ENCODE measurements at regions not wholly inside any gene's neighbourhood (a gene's known extent, or its start where the extent isn't known, plus 50 kb on each side); places are given as distances from the start of the nearest gene placed in this dataset.

DNA sequence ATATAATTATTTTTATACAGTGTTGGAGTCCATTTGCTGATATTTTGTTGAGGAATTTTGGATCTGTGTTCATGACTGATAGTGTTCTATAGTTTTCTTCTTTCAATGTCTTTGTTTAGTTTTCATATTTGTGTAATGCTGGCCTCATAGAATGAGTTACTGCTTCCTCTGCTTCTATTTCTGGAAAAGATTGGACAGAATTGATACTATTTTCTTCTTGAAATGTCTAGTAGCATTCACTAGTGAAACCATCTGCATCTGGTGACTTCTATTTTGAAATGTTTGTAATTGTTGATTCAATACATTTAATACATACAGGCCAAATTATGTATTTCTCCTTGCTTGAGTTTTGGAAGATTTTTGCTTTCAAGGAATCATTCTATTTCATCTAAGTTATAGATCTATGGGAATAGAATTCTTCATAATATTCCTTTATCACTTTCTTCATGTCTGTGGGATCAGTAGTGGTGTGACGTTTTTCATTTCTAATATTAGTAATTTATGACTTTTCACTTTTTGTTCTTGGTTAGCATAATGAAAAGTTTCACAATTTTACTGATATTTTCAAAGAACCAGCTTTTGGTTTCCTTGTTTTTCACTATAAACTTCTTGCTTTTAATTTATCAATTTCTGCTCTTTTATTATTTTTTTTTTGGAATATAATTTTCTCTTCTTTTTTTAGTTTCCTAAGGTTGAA lies 509.9 kb upstream of the VRK2 start:
- no peak overlapping the region for H3K27ac ChIP-seq (ENCODE audit: low read length)
- H3K79me2 ChIP-seq (ENCODE audit: low read length) = no peaks in the 10 kb centered on the region
- H3K4me3 ChIP-seq (ENCODE audit: low read length) = no peak overlapping the region
- no peak overlapping the region for H3K9ac ChIP-seq (ENCODE audit: low read length)
- H3K4me1 ChIP-seq (ENCODE audit: low read length) = no peaks in the 10 kb centered on the region
- H3K4me2 ChIP-seq (ENCODE audit: low read depth, low read length, poor library complexity, severe bottlenecking) = no peak overlapping the region
- no peaks in the 10 kb centered on the region for H3K9me2 ChIP-seq (replicated peaks; ENCODE audit: insufficient read depth, low read length)
- no peak for DNase-seq
- H3K36me3 ChIP-seq (ENCODE audit: insufficient read depth, low read length) = no peaks in the 10 kb centered on the region
- H2AFZ ChIP-seq (ENCODE audit: low read length) = no peak overlapping the region
- H3K27me3 ChIP-seq (ENCODE audit: low read length) = no peaks in the 10 kb centered on the region
- no peaks in the 10 kb centered on the region for H3K9me3 ChIP-seq (ENCODE audit: low read length)
- H4K20me1 ChIP-seq (ENCODE audit: insufficient read depth, low read depth, low read length) = no peaks in the 10 kb centered on the region

DNA sequence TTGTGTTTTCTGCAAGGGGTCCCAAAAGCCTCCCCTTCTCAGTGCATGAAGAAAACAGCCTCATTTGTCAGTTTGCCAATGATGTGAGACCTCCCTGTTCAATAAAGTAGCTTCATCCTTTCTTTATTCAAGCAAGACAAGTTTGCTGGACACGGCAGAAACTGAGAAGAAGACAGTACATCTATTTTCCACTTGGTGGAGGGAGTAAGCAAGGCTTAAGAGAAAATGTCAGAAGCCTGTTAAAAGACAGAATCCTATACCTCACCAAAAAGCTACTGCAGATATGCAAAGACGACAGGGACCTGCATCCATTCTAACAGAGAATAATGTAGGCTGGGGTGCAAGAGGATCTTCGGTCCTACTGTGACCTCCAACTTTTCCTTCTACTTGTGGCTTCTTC lies 506.8 kb upstream of the VRK2 start:
- Histone ChIP-seq H3K4me2 (ENCODE audit: low read depth, low read length, poor library complexity, severe bottlenecking) (no peak overlapping the region), H3K36me3 (ENCODE audit: insufficient read depth, low read length) (no peaks in the 10 kb centered on the region), H3K4me3 (ENCODE audit: low read length) (no peak overlapping the region), H3K4me1 (ENCODE audit: low read length) (no peaks in the 10 kb centered on the region), H2AFZ (ENCODE audit: low read length) (no peak overlapping the region), H3K79me2 (ENCODE audit: low read length) (no peaks in the 10 kb centered on the region), H3K27me3 (ENCODE audit: low read length) (no peaks in the 10 kb centered on the region), H3K9ac (ENCODE audit: low read length) (no peak overlapping the region), H3K9me3 (ENCODE audit: low read length) (no peaks in the 10 kb centered on the region), H3K9me2 (replicated peaks; ENCODE audit: insufficient read depth, low read length) (no peaks in the 10 kb centered on the region), H4K20me1 (ENCODE audit: insufficient read depth, low read depth, low read length) (no peaks in the 10 kb centered on the region), H3K27ac (ENCODE audit: low read length) (no peak overlapping the region)
- no peak for DNase-seq

DNA sequence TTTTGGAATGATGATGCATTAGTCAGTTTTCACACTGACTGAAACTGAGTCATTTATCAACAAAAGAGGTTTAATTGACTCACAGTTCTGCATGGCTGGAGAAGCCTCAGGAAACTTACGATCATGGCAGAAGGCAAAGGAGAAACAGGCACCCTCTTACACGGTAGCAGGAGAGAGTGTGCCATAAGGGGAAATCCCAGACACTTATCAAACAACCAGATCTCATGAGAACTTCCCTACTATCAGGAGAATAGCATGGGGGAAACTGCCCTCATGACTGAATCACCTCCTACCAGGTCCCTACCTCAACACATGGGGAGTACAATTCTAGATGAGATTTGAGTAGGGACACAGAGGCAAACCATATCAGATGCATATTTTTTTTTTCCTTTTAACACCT lies 504.5 kb upstream of the VRK2 start:
- Histone ChIP-seq H4K20me1 (ENCODE audit: insufficient read depth, low read depth, low read length) (no peaks in the 10 kb centered on the region), H3K79me2 (ENCODE audit: low read length) (no peaks in the 10 kb centered on the region), H3K4me1 (ENCODE audit: low read length) (no peaks in the 10 kb centered on the region), H3K27ac (ENCODE audit: low read length) (no peak overlapping the region), H3K4me2 (ENCODE audit: low read depth, low read length, poor library complexity, severe bottlenecking) (no peak overlapping the region), H3K36me3 (ENCODE audit: insufficient read depth, low read length) (no peaks in the 10 kb centered on the region), H3K9ac (ENCODE audit: low read length) (no peak overlapping the region), H3K9me3 (ENCODE audit: low read length) (no peaks in the 10 kb centered on the region), H2AFZ (ENCODE audit: low read length) (no peak overlapping the region), H3K9me2 (replicated peaks; ENCODE audit: insufficient read depth, low read length) (no peaks in the 10 kb centered on the region), H3K4me3 (ENCODE audit: low read length) (no peak overlapping the region), H3K27me3 (ENCODE audit: low read length) (no peaks in the 10 kb centered on the region)
- DNase-seq = no peak

DNA sequence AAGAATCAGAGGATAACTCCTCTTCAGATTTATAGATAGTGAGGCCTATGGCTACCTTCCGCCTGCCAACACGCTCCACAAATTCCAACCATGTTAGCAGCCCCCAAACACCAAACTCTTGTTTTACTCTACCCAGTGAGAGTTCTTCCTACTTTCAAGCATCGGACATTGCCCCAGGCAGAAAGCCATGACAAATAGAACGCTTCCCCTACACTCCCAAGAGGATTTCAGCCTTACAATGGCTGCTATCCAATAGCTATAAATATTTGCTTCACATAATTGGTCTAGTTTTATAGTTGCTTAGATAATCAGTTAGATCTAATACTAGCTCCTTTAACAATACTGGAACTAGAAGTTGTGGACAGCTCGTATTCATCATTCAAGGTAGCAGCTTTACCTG lies 503.4 kb upstream of the VRK2 start:
- Histone ChIP-seq H3K9ac (ENCODE audit: low read length) (no peak overlapping the region), H3K9me2 (replicated peaks; ENCODE audit: insufficient read depth, low read length) (no peaks in the 10 kb centered on the region), H3K27me3 (ENCODE audit: low read length) (no peaks in the 10 kb centered on the region), H3K9me3 (ENCODE audit: low read length) (no peaks in the 10 kb centered on the region), H2AFZ (ENCODE audit: low read length) (no peak overlapping the region), H3K4me2 (ENCODE audit: low read depth, low read length, poor library complexity, severe bottlenecking) (no peak overlapping the region), H3K4me1 (ENCODE audit: low read length) (no peaks in the 10 kb centered on the region), H3K4me3 (ENCODE audit: low read length) (no peak overlapping the region), H3K27ac (ENCODE audit: low read length) (no peak overlapping the region), H3K36me3 (ENCODE audit: insufficient read depth, low read length) (no peaks in the 10 kb centered on the region), H3K79me2 (ENCODE audit: low read length) (no peaks in the 10 kb centered on the region), H4K20me1 (ENCODE audit: insufficient read depth, low read depth, low read length) (no peaks in the 10 kb centered on the region)
- no peak for DNase-seq

DNA sequence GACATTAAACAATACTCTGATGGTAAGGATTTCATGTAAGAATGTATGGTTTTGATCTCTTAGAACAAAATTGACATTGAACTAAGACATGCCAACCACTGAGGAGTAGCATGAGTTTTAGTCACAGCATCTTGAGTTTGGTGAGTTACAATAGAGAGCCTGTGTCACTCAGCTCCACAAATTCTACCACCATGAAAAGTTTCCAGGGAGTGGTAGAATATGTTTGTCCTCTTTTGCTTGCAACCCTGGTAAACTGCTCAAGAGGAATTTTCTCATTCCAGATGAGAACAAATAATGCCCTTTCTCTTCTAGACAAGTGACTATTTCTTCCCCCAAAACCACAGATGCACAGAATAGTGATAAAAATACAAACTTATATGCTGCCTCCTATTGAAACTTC lies 502.0 kb upstream of the VRK2 start:
- Histone ChIP-seq H3K4me2 (ENCODE audit: low read depth, low read length, poor library complexity, severe bottlenecking) (no peak overlapping the region), H3K9me3 (ENCODE audit: low read length) (no peaks in the 10 kb centered on the region), H3K9ac (ENCODE audit: low read length) (no peak overlapping the region), H3K27me3 (ENCODE audit: low read length) (no peaks in the 10 kb centered on the region), H3K79me2 (ENCODE audit: low read length) (no peaks in the 10 kb centered on the region), H4K20me1 (ENCODE audit: insufficient read depth, low read depth, low read length) (no peaks in the 10 kb centered on the region), H3K27ac (ENCODE audit: low read length) (no peak overlapping the region), H3K4me1 (ENCODE audit: low read length) (no peaks in the 10 kb centered on the region), H2AFZ (ENCODE audit: low read length) (no peak overlapping the region), H3K9me2 (replicated peaks; ENCODE audit: insufficient read depth, low read length) (no peaks in the 10 kb centered on the region), H3K4me3 (ENCODE audit: low read length) (no peak overlapping the region), H3K36me3 (ENCODE audit: insufficient read depth, low read length) (no peaks in the 10 kb centered on the region)
- no peak for DNase-seq

DNA sequence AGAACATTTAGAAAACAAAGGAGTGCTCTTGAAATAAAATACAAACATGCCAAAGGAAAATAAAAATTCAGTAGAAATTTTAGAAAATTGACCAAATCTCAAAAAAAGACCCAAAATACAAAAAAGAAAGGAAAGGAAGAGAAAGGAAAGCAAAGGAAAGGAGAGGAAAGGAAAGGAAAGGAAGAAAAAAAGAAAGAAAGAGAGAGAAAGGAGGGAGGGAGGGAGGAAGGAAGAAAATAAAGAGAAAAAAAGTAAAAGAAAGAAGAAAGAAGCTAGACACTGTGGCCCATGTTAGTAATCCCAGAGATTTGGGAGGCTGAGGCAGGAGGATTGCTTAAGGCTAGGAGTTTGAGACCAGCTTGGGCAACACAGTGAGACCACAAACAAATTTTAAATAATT lies 500.1 kb upstream of the VRK2 start:
- Histone ChIP-seq H3K9ac (ENCODE audit: low read length) (no peak overlapping the region), H3K4me1 (ENCODE audit: low read length) (no peaks in the 10 kb centered on the region), H3K4me2 (ENCODE audit: low read depth, low read length, poor library complexity, severe bottlenecking) (no peak overlapping the region), H3K27ac (ENCODE audit: low read length) (no peak overlapping the region), H3K9me3 (ENCODE audit: low read length) (no peaks in the 10 kb centered on the region), H3K27me3 (ENCODE audit: low read length) (no peaks in the 10 kb centered on the region), H3K79me2 (ENCODE audit: low read length) (no peaks in the 10 kb centered on the region), H3K9me2 (replicated peaks; ENCODE audit: insufficient read depth, low read length) (no peaks in the 10 kb centered on the region), H2AFZ (ENCODE audit: low read length) (no peak overlapping the region), H4K20me1 (ENCODE audit: insufficient read depth, low read depth, low read length) (no peaks in the 10 kb centered on the region), H3K4me3 (ENCODE audit: low read length) (no peak overlapping the region), H3K36me3 (ENCODE audit: insufficient read depth, low read length) (no peaks in the 10 kb centered on the region)
- no peak for DNase-seq

DNA sequence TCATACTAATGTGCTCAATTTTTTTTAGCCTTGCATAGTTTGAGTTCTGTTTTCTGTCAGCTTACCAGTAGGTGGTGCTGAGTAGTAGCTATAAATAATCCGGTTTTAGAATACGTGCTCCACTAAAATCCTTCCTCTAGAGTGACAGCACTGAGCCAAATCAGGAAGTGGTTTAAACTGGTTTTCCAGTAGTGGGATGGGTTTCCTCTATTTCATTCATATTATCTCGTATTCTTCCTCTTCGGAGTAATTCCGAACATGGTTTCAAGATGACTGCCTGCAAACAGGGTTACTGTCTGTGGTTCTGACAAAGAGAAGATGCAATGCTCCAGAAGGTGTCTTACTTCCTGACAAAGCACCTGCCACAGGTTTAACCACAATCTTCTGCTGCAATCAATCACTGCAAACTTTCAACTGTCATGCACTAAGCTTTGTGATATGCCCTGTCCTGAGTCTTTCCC lies 496.9 kb upstream of the VRK2 start:
- H3K27me3 ChIP-seq (ENCODE audit: low read length) = no peaks in the 10 kb centered on the region
- peak; percentile 57 for DNase-seq
- H3K4me2 ChIP-seq (ENCODE audit: low read depth, low read length, poor library complexity, severe bottlenecking) = no peak overlapping the region

DNA sequence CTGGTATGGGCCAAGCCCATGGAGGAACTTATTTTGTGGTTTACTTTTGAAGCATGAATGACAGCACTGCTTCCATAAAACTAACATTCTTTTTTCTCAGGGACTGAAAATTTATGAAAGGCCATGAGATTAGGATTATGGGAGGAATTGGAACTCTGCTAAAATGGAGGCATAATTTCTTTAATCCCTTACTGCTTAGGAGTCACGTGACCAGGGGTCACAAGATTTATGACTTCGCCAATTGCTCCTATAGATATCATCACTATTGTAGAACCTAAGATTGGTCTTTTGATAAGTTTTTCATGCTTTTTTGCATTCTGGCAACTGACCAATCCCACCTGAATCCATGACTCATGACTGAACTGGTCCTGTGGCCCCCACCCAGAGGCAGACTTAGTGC lies 495.7 kb upstream of the VRK2 start:
- no peak for DNase-seq
- H2AFZ ChIP-seq (ENCODE audit: low read length) = no peak overlapping the region
- H3K4me3 ChIP-seq (ENCODE audit: low read length) = no peak overlapping the region
- H3K9me3 ChIP-seq (ENCODE audit: low read length) = no peaks in the 10 kb centered on the region
- no peaks in the 10 kb centered on the region for H3K36me3 ChIP-seq (ENCODE audit: insufficient read depth, low read length)
- H3K9me2 ChIP-seq (replicated peaks; ENCODE audit: insufficient read depth, low read length) = no peaks in the 10 kb centered on the region
- no peak overlapping the region for H3K4me2 ChIP-seq (ENCODE audit: low read depth, low read length, poor library complexity, severe bottlenecking)
- no peaks in the 10 kb centered on the region for H3K4me1 ChIP-seq (ENCODE audit: low read length)
- no peaks in the 10 kb centered on the region for H4K20me1 ChIP-seq (ENCODE audit: insufficient read depth, low read depth, low read length)
- no peak overlapping the region for H3K9ac ChIP-seq (ENCODE audit: low read length)
- H3K27me3 ChIP-seq (ENCODE audit: low read length) = no peaks in the 10 kb centered on the region
- no peaks in the 10 kb centered on the region for H3K79me2 ChIP-seq (ENCODE audit: low read length)
- H3K27ac ChIP-seq (ENCODE audit: low read length) = no peak overlapping the region

More for the DNA sequence above, 496.9 kb upstream of the VRK2 start:
- H3K79me2 ChIP-seq (ENCODE audit: low read length) = no peaks in the 10 kb centered on the region
- no peaks in the 10 kb centered on the region for H4K20me1 ChIP-seq (ENCODE audit: insufficient read depth, low read depth, low read length)
- H3K9me3 ChIP-seq (ENCODE audit: low read length) = no peaks in the 10 kb centered on the region
- no peak overlapping the region for H3K4me3 ChIP-seq (ENCODE audit: low read length)
- H3K9me2 ChIP-seq (replicated peaks; ENCODE audit: insufficient read depth, low read length) = no peaks in the 10 kb centered on the region
- H3K27ac ChIP-seq (ENCODE audit: low read length) = no peak overlapping the region
- no peak overlapping the region for H2AFZ ChIP-seq (ENCODE audit: low read length)
- no peaks in the 10 kb centered on the region for H3K4me1 ChIP-seq (ENCODE audit: low read length)
- H3K9ac ChIP-seq (ENCODE audit: low read length) = no peak overlapping the region
- no peaks in the 10 kb centered on the region for H3K36me3 ChIP-seq (ENCODE audit: insufficient read depth, low read length)

Data from Karpas-422 (cell line).